Astrocyte of the spinal cord (primary cell): ENCODE measurements at regions not wholly inside any gene's neighbourhood (a gene's known extent, or its start where the extent isn't known, plus 50 kb on each side); places are given as distances from the start of the nearest gene placed in this dataset.
"Not testable (repeated sequence)": the region's sequence is repeated elsewhere in the genome, so short reads cannot be mapped to it uniquely, and the experiment has no call there.

Experiments
- DNase-seq: peaks from one replicate; pipeline ENCODE4 v3.0.0; 2011; ENCODE audit warnings: low read depth, low spot score
- H3K4me3 ChIP-seq: 2 replicates; pipeline ENCODE4 v1.5.1; 2011; ENCODE audit warnings: low read depth, mild to moderate bottlenecking, low read length, moderate library complexity
- in situ Hi-C: cut with HindIII; loops from 2 replicates; pipeline ENCODE4 v1.10.0; 2017; ENCODE audit warnings: low sequenced_read_pairs
- TF ChIP-seq, protein P1 (sequence below): IDR thresholded peaks from 2 replicates; pipeline ENCODE4 v1.5.1; 2012; ENCODE audit warnings: low read depth, mild to moderate bottlenecking, low read length, inconsistent platforms

DNA sequence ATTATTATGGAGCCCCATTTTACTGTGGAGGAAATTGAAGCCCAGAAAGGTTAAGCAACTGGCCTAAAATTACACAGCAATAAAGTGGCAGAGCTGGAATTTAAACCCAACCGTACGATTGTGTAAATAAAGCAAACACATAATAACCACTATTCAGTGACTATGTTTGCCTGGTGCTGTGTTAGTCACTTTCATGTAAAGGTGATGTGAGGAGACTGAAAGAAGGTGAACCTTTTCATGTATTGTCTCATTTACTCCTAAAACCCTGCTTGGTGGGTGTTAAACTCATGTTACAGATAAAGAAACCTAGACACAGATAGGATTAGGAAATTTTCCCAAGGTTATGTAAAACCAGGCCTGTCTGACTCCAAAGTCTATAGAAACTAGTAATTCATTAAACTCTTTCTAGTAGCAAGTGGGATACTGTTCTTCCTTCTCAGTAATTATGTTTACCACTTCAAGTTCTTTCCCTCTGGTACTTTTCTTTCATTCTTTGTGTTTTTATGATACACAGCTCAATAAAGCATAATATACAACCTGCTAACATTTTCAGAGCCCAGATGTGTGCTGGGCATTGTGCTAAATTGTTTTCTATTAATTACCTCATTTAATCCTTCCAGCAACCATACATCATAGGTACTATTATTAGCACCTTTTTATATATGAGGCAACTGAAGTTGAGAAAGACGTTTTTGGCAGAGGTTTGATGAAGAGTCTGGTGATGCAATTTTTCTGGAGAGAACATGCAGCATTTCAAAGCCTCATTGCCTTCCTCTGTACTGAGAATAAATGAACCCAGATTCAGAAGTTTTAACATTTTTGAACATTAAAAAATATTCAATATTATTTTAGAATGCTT lies 202.7 kb downstream of the SPRY1 start:
- no peak overlapping the region for H3K4me3 ChIP-seq
- in situ Hi-C loops: no loop called here
- TF ChIP-seq, protein P1, sequence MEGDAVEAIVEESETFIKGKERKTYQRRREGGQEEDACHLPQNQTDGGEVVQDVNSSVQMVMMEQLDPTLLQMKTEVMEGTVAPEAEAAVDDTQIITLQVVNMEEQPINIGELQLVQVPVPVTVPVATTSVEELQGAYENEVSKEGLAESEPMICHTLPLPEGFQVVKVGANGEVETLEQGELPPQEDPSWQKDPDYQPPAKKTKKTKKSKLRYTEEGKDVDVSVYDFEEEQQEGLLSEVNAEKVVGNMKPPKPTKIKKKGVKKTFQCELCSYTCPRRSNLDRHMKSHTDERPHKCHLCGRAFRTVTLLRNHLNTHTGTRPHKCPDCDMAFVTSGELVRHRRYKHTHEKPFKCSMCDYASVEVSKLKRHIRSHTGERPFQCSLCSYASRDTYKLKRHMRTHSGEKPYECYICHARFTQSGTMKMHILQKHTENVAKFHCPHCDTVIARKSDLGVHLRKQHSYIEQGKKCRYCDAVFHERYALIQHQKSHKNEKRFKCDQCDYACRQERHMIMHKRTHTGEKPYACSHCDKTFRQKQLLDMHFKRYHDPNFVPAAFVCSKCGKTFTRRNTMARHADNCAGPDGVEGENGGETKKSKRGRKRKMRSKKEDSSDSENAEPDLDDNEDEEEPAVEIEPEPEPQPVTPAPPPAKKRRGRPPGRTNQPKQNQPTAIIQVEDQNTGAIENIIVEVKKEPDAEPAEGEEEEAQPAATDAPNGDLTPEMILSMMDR: no peak
- DNase-seq: no peak

DNA sequence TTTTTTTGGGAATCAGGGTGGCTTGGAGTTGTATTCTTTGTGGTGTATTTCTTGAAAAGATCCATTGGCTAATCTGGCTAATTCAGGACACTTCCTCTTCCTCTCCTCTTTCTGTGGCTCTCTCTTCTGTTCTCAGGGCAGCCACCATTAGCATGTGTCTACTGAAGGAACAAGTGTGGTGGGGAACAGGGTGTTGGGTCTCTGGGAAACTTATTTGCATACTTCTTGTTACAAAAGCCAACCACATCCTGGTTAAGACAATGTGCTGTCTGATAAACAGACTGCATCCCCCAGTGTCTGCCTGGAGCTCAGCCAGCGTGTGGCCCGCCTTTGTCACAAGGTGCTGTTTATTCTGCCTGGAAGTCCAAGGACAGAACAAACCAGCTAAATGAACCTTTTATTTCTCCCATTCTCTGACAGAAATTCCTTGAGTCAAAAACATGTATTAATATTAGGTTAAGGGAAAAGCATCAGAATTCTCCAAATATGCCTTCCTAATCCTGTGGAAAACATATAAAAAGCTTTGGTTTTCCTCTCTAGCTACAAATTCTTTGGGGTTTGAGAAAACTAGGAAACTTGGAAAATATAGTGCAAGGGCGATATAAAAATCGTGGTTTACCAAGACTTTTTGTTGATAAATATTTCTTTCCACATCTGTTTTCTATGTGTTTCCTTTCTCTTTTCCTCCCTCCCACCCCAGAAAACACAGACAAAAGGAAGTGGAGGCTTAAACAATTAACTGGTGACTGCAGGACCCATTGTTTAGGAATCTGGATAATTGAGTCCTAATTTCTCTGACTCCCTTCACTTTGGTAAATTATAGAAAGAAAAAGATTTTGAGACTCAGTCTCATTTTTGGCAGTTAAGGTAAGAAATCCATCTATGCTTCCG lies 203.6 kb downstream of the SPRY1 start:
- no peak overlapping the region for H3K4me3 ChIP-seq
- TF ChIP-seq, protein P1: no peak
- DNase-seq: peak; percentile 41
- in situ Hi-C loops: no loop called here

DNA sequence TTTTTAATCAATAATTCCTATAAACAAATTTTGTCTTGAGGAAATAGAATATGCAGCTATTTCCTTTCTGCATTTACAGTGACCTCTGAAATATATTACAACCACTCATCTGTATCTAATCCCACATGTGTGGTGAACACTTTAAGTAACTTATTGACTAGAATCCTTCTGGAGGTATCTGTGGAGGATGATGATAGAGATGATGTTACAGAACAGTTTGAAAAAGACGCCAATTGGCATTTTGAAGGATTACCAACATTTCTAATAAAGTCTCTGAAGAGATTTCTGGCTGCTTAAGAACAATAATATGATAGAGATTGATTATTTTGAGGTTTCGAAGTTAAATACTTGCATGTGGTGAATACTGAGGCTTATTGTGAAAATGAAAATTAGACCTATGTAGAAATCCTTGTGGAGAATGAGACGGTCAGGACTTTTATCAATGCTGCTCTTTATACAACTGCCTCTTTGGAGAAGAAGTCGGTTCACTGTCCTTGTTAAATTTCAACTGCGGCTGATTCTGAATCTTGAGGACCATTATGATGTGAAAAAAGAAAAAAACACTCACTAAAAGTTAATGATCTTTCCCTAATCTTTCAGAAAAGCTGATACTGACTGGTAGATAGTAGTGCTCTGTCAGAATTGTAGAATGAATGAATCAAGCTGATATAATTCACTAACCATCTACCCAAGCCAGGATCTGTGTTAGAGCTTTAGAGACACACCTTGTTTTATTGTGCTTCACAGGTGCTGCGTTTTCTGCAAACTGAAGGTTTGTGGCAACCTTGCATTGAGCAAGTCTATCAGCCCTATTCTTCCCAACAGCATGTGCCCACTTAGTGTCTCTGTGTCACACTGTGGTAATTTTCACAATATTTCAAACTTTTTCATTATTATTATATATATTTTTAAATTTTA lies 204.7 kb downstream of the SPRY1 start:
- H3K4me3 ChIP-seq: no peak overlapping the region
- DNase-seq: no peak
- in situ Hi-C loops: no loop called here
- TF ChIP-seq, protein P1: no peak

DNA sequence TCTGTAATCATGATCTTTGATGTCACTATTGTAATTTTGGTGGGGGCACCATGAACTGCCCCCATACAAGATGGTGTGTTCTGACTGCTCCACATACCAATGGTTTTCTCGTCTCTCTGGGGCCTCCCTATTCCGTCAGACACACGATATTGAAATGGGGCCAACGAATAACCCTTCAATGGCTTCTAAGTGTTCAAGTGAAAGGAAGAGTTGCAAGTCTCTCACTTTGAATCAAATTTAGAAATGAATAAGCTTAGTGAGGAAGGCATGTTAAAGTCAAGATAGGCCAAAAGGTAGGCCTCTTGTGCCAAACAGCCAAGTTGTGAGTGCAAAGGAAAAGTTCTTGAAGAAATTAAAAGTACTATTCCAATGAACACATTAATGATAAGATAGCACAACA lies 205.4 kb downstream of the SPRY1 start:
- in situ Hi-C loops: no loop called here
- no peak overlapping the region for H3K4me3 ChIP-seq
- TF ChIP-seq, protein P1: no peak
- no peak for DNase-seq

DNA sequence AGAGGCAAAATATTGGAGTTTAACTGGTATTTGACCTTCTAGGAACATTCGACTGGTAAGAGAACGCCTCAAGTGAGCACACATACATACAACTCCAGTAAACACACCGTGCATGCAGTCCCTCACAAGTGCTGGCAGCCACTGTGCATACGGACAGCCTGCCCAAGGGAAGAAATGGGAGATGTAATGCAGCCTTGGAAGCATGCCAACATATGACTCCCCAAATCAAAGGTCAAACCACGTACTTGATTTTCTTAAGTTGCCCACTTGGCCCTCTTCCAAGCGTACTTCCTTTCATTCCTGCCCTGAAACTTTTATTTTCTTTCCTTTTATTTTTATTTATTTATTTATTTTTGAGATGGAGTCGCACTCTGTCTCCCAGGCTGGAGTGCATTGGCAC lies 206.6 kb downstream of the SPRY1 start:
- in situ Hi-C loops: no loop called here
- H3K4me3 ChIP-seq: no peak overlapping the region

DNA sequence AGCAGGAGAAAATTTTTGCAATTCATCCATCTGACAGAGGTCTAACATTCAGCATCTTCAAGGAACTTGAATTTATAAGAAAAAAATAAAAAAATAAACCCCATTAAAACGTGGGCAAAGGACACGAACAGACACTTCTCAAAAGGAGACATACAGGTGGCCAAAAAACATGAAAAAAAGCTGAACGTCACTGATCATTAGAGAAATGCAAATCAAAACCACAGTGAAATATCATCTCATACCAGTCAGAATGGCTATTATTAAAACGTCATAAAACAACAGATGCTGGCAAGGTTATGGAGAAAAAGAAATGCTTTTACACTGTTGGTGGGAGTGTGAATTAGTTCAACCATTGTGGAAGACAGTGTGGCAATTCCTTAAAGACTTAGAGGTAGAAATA lies 209.2 kb downstream of the SPRY1 start:
- in situ Hi-C loops, H3K4me3 ChIP-seq, DNase-seq: not testable (repeated sequence)

More for the DNA sequence above, 206.6 kb downstream of the SPRY1 start:
- TF ChIP-seq, protein P1: no peak
- peak; percentile 29 for DNase-seq
